IMR-90 (cell line): ENCODE measurements at regions not wholly inside any gene's neighbourhood (a gene's known extent, or its start where the extent isn't known, plus 50 kb on each side); places are given as distances from the start of the nearest gene placed in this dataset.

Source experiments
- ATAC-seq: fragments of 200-7000 bp; cut with Tn5 transposase; 2 replicates; pipeline ENCODE4 v1.9.1; 2020; ENCODE audit warnings: low read depth, mild to moderate bottlenecking, moderate library complexity
- BruUV-seq: library from RNA; stranded (reverse); fragments of 400-500 nt; replicated peaks from 2 replicates; lab custom pipeline; 2021; lab: Mats Ljungman, UMichigan
- CTCF ChIA-PET: fragments of 300-600 bp; formaldehyde crosslinking; extraction: SDS; loops from one replicate; lab custom pipeline; 2021; ENCODE audit warnings: antibody characterized with exemption; lab: Yijun Ruan, JAX
- POLR2A ChIA-PET: fragments of 300-600 bp; sonication (Branson Sonifier 250); formaldehyde crosslinking; loops from one replicate; lab custom pipeline; 2022; ENCODE audit warnings: antibody characterized with exemption; ENCODE audit not compliant: unreplicated experiment; lab: Charles Lee
- DNase-seq: peaks from one replicate; pipeline ENCODE4 v3.0.0; 2013
- H2AFZ ChIP-seq: replicated peaks from 2 replicates; pipeline ENCODE3; 2013; ENCODE audit warnings: low read length, mild to moderate bottlenecking; ENCODE audit not compliant: poor library complexity
- H2AK5ac ChIP-seq: 2 replicates; pipeline ENCODE4 v1.6.1; 2013; ENCODE audit warnings: low read depth, low read length, inconsistent platforms
- H2AK9ac ChIP-seq: replicated peaks from 2 replicates; pipeline ENCODE3; 2013; ENCODE audit warnings: mild to moderate bottlenecking, low read depth, low read length, moderate library complexity; ENCODE audit not compliant: poor library complexity
- H2BK120ac ChIP-seq: 2 replicates; pipeline ENCODE4 v1.6.1; 2013; ENCODE audit warnings: low read depth, low read length, inconsistent platforms
- H2BK15ac ChIP-seq: 3 replicates; pipeline ENCODE4 v1.6.1; 2013; ENCODE audit warnings: low read depth, low read length, inconsistent platforms
- H2BK20ac ChIP-seq: 2 replicates; pipeline ENCODE4 v1.6.1; 2013; ENCODE audit warnings: low read depth, mild to moderate bottlenecking, inconsistent platforms, low read length, moderate library complexity
- H2BK5ac ChIP-seq: 2 replicates; pipeline ENCODE4 v1.6.1; 2013; ENCODE audit warnings: mild to moderate bottlenecking, low read depth, low read length, inconsistent platforms; ENCODE audit not compliant: poor library complexity, severe bottlenecking
- H3K14ac ChIP-seq: replicated peaks from 2 replicates; pipeline ENCODE4 v1.6.1; 2013; ENCODE audit warnings: low read depth, low read length, inconsistent platforms
- H3K18ac ChIP-seq: 2 replicates; pipeline ENCODE4 v1.6.1; 2013; ENCODE audit warnings: low read depth, low read length, control low read depth
- H3K23ac ChIP-seq: 2 replicates; pipeline ENCODE4 v1.6.1; 2013; ENCODE audit warnings: low read depth, low read length, inconsistent platforms
- H3K27ac ChIP-seq: 2 replicates; pipeline ENCODE4 v1.5.1; 2013; ENCODE audit warnings: mild to moderate bottlenecking, control low read depth, low read length; ENCODE audit not compliant: insufficient read depth
- H3K27me3 ChIP-seq: 2 replicates; pipeline ENCODE4 v1.6.1; 2013; ENCODE audit warnings: low read length; ENCODE audit not compliant: control insufficient read depth, insufficient read depth
- H3K36me3 ChIP-seq: 2 replicates; pipeline ENCODE4 v1.6.1; 2013; ENCODE audit warnings: low read length, mixed read lengths; ENCODE audit not compliant: control insufficient read depth, insufficient read depth
- H3K4ac ChIP-seq: 2 replicates; pipeline ENCODE4 v1.6.1; 2013; ENCODE audit warnings: low read depth, low read length, inconsistent platforms
- H3K4me1 ChIP-seq: 2 replicates; pipeline ENCODE4 v1.6.1; 2013; ENCODE audit warnings: low read length, mixed read lengths; ENCODE audit not compliant: control insufficient read depth, insufficient read depth
- H3K4me2 ChIP-seq: 2 replicates; pipeline ENCODE4 v1.6.1; 2013; ENCODE audit warnings: low read depth, mild to moderate bottlenecking, control low read depth, low read length, moderate library complexity
- H3K4me3 ChIP-seq: 2 replicates; pipeline ENCODE4 v1.5.1; 2013; ENCODE audit warnings: low read depth, mild to moderate bottlenecking, control low read depth, low read length, moderate library complexity; ENCODE audit not compliant: insufficient read depth
- H3K56ac ChIP-seq: 2 replicates; pipeline ENCODE4 v1.6.1; 2013; ENCODE audit warnings: low read length, inconsistent platforms; ENCODE audit not compliant: insufficient read depth; ENCODE audit errors: extremely low read depth
- H3K79me1 ChIP-seq, 2 experiments: 2 replicates each; pipeline ENCODE4 v1.6.1; 2013; ENCODE audit warnings: low read length in 2 of 2, inconsistent platforms in 1 of 2, low read depth in 1 of 2
- H3K9ac ChIP-seq: 2 replicates; pipeline ENCODE4 v1.6.1; 2013; ENCODE audit warnings: low read depth, low read length, control low read depth
- H3K9me1 ChIP-seq: 2 replicates; pipeline ENCODE4 v1.6.1; 2013; ENCODE audit warnings: low read length, inconsistent platforms; ENCODE audit not compliant: insufficient read depth
- H3K9me3 ChIP-seq: 2 replicates; pipeline ENCODE4 v1.6.1; 2013; ENCODE audit warnings: low read length; ENCODE audit not compliant: control insufficient read depth, insufficient read depth
- H4K20me1 ChIP-seq: 2 replicates; pipeline ENCODE4 v1.6.1; 2013; ENCODE audit warnings: low read length, inconsistent platforms; ENCODE audit not compliant: insufficient read depth
- H4K5ac ChIP-seq: 2 replicates; pipeline ENCODE4 v1.6.1; 2013; ENCODE audit warnings: mild to moderate bottlenecking, low read depth, low read length, control low read depth
- H4K8ac ChIP-seq, 2 experiments: 2 replicates each; pipeline ENCODE4 v1.6.1; 2013; ENCODE audit warnings: low read depth in 2 of 2, low read length in 2 of 2, control low read depth in 1 of 2, inconsistent platforms in 1 of 2
- H4K91ac ChIP-seq: 2 replicates; pipeline ENCODE4 v1.6.1; 2013; ENCODE audit warnings: low read depth, low read length, inconsistent platforms; ENCODE audit not compliant: insufficient read depth
- BHLHE40 ChIP-seq: fragments of 150-350 bp; IDR thresholded peaks from 2 replicates; pipeline ENCODE4 v1.6.1; 2016; ENCODE audit warnings: mild to moderate bottlenecking, low read depth, low read length
- CEBPB ChIP-seq: IDR thresholded peaks from 2 replicates; pipeline ENCODE4 v1.6.1; 2012; ENCODE audit warnings: low read depth, low read length, improper control_type of control experiment
- FOS ChIP-seq: fragments of 150-350 bp; IDR thresholded peaks from 2 replicates; pipeline ENCODE4 v1.6.1; 2016; ENCODE audit warnings: low read depth, low read length
- MAZ ChIP-seq: IDR thresholded peaks from 2 replicates; pipeline ENCODE4 v1.6.1; 2012; ENCODE audit warnings: low read depth, mild to moderate bottlenecking, low read length, improper control_type of control experiment, moderate library complexity, borderline replicate concordance
- MXI1 ChIP-seq: IDR thresholded peaks from 2 replicates; pipeline ENCODE4 v1.6.1; 2012; ENCODE audit warnings: low read depth, mild to moderate bottlenecking, low read length, moderate library complexity, borderline replicate concordance
- POLR2A ChIP-seq: IDR thresholded peaks from 2 replicates; pipeline ENCODE4 v1.6.1; 2012; ENCODE audit warnings: mild to moderate bottlenecking, low read depth, low read length
- RCOR1 ChIP-seq: IDR thresholded peaks from 2 replicates; pipeline ENCODE4 v1.6.1; 2012; ENCODE audit warnings: mild to moderate bottlenecking, low read length, improper control_type of control experiment; ENCODE audit not compliant: insufficient replicate concordance
- RFX5 ChIP-seq: IDR thresholded peaks from 2 replicates; pipeline ENCODE4 v1.8.0; 2012; ENCODE audit warnings: low read depth, mild to moderate bottlenecking, low read length, moderate library complexity
- USF2 ChIP-seq: fragments of 150-350 bp; IDR thresholded peaks from 2 replicates; pipeline ENCODE4 v1.6.1; 2017; ENCODE audit warnings: mild to moderate bottlenecking, antibody characterized with exemption, low read length, low read depth
- WGBS, 2 experiments: methylation state at CpG; one replicate each; pipeline versions ENCODE4 v1.1.5 to v1.1.7; 2013; ENCODE audit warnings: missing lambda C conversion rate in 2 of 2; ENCODE audit not compliant: insufficient read length in 1 of 2; ENCODE audit errors: extremely low coverage in 2 of 2; 5-methylcytosine and 5-hydroxymethylcytosine counted together
- dilution Hi-C: fragments of 300-500 bp; cut with HindIII; formaldehyde crosslinking; loops from one replicate; pipeline ENCODE4 v1.14.3; 2018; ENCODE audit warnings: low sequenced_read_pairs; ENCODE audit not compliant: unreplicated experiment
- in situ Hi-C: fragments of 300-500 bp; cut with MboI; formaldehyde crosslinking; loops from 3 replicates; pipeline ENCODE4 v1.14.3; 2019; ENCODE audit warnings: low sequenced_read_pairs, inconsistent platforms, mixed read lengths
- intact Hi-C: fragments of 100-400 bp; cut with micrococcal nuclease; formaldehyde crosslinking; loops from 2 replicates; pipeline ENCODE4 v1.10.0; 2022

- WGBS, 2 experiments: no CpG with 5 or more reads among the region's 3 CpGs
- Histone ChIP-seq H2BK15ac (no peak overlapping the region), H3K9me3 (no peaks in the 10 kb centered on the region), H3K14ac (no peak overlapping the region), H3K27ac (no peak overlapping the region), H3K9me1 (no peaks in the 10 kb centered on the region), H3K4me2 (no peak overlapping the region), H2BK120ac (no peak overlapping the region), H2AK5ac (no peak overlapping the region), H4K91ac (no peak overlapping the region), H2BK20ac (no peak overlapping the region), H2AFZ (peak overlapping the region; percentile 43), H3K9ac (no peak overlapping the region), H3K27me3 (peaks cover 8% of the 10 kb centered on the region), H3K23ac (no peak overlapping the region), H4K20me1 (no peaks in the 10 kb centered on the region), H3K36me3 (no peaks in the 10 kb centered on the region), H3K79me1 (no peaks in the 10 kb centered on the region), H2AK9ac (no peak overlapping the region), H3K56ac (no peak overlapping the region), H3K4me1 (no peaks in the 10 kb centered on the region; the same call in 1 of the 2 replicates), H2BK5ac (no peak overlapping the region), H3K4me3 (no peak overlapping the region), H4K5ac (no peak overlapping the region), H4K8ac (no peak overlapping the region), H3K18ac (no peak overlapping the region), H3K4ac (no peak overlapping the region)
- in situ Hi-C loops: no loop called here
- POLR2A ChIA-PET: no interaction called here
- CTCF ChIA-PET: interaction anchor here (0.7 kb wide), 1 partner anchor 169 kb away, joined by 3 read pairs; no protein-coding TSS in a partner anchor
- DNase-seq (no peak), ATAC-seq (no peak)
- BruUV-seq: no TSS peak
- TF ChIP-seq MAZ: no peak
- no peak for TF ChIP-seq FOS
- no peak for TF ChIP-seq RCOR1
- no peak for TF ChIP-seq CEBPB
- TF ChIP-seq RFX5: no peak
- TF ChIP-seq MXI1: no peak
- no peak for TF ChIP-seq POLR2A
- TF ChIP-seq BHLHE40: no peak
- TF ChIP-seq USF2: no peak
- dilution Hi-C loops: no loop called here
- intact Hi-C loops: no loop called here
These were observed 140.2 kb upstream of the CRY1 start for GRCh38 chr12:107233551-107233950.
